ENCODE measurements at regions not wholly inside any gene's neighbourhood (a gene's known extent, or its start where the extent isn't known, plus 50 kb on each side); places are given as distances from the start of the nearest gene placed in this dataset.

GRCh38 chr10:37496061-37496460 is 361.3 kb downstream of the ZNF248 start:
- TF ChIP-seq POLR2A (IDR thresholded peaks at IDR 0.05) (no peak), CTCF (IDR thresholded peaks at IDR 0.05) (no peak)
